ENCODE measurements at regions not wholly inside any gene's neighbourhood (a gene's known extent, or its start where the extent isn't known, plus 50 kb on each side); places are given as distances from the start of the nearest gene placed in this dataset.

DNA sequence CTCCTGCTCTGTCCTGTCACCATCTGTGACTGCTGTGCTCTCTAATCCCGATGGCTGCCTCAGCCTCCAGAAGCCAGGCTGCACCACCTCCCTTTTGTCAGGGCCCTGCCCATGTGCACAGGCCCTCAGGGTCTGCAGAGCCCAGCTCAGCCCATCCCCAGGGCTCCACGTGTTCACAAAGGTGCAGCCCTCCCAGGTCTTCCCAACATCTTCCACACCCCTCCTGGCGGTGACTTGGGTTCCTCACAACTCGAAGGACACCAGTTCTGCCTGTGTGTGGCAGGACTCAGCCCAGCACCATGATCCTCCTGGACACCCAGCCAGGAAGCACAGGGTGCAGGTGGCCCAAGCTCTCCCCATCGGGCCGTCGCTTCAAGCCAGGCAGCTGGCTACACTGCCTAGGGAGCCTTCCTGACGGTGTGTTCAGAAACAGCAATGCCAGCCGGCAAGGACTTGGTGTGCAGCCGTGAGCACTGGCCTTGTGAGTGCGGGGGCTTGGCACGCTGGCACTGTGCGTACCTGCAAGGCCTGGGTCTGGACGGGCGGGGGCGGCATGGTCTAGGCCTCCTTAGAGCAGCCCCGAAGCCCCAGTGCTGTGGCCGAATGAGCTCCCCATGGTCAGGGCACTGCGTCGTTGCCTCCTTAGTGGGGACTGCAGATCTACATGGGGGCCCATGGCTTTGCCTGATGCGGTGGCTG is 96.1 kb downstream of the MRPL36 start:
- no peaks in the 10 kb centered on the region for H3K36me3 ChIP-seq
- intact Hi-C loops (cut with DNase I), result no loop called here
- H3K27ac ChIP-seq, result no peak overlapping the region

DNA sequence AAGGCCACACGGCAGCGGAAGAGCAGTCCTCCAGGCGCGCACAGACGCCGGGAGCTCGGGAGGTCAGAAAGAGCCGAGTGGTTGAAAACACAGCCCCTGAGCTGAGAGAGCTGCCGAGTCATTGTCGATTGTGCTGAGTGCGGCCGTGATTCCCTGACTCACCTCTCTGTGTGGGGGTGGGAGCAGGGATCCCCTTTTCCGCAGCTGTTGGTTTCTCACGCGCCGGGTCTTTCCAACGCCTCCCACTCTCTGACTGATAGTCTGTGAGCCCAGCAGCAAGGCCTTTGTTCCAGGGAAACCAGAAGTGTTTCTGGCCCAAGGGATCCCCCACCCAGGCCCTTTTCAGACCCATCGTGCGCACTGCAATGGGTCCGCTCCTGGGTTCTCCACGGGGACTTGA is 97.3 kb downstream of the MRPL36 start:
- no peak for TF ChIP-seq POLR2A (IDR thresholded peaks at IDR 0.05)
- TF ChIP-seq, protein P1, sequence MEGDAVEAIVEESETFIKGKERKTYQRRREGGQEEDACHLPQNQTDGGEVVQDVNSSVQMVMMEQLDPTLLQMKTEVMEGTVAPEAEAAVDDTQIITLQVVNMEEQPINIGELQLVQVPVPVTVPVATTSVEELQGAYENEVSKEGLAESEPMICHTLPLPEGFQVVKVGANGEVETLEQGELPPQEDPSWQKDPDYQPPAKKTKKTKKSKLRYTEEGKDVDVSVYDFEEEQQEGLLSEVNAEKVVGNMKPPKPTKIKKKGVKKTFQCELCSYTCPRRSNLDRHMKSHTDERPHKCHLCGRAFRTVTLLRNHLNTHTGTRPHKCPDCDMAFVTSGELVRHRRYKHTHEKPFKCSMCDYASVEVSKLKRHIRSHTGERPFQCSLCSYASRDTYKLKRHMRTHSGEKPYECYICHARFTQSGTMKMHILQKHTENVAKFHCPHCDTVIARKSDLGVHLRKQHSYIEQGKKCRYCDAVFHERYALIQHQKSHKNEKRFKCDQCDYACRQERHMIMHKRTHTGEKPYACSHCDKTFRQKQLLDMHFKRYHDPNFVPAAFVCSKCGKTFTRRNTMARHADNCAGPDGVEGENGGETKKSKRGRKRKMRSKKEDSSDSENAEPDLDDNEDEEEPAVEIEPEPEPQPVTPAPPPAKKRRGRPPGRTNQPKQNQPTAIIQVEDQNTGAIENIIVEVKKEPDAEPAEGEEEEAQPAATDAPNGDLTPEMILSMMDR (IDR thresholded peaks at IDR 0.05), result no peak
- intact Hi-C loops (cut with DNase I), result no loop called here
- H3K9me3 ChIP-seq, result no peaks in the 10 kb centered on the region
- H3K4me3 ChIP-seq, result no peak overlapping the region
- H3K27ac ChIP-seq, result no peak overlapping the region
- no peaks in the 10 kb centered on the region for H3K36me3 ChIP-seq
- H3K4me1 ChIP-seq, result no peaks in the 10 kb centered on the region
- WGBS, 2 donors, result 79 to 90% methylated on average over 8 to 19 of the region's 21 CpGs
- peaks cover 0 to 59% (median 0%) of the 10 kb centered on the region in 4 donors for H3K27me3 ChIP-seq
- DNase-seq, result no peak

More for the DNA sequence above, 96.1 kb downstream of the MRPL36 start:
- no peak overlapping the region for H3K4me3 ChIP-seq
- DNase-seq, result no peak
- H3K27me3 ChIP-seq, result peaks cover 0 to 65% (median 0%) of the 10 kb centered on the region in 4 donors
- 64 to 90% methylated on average over 2 of the region's 21 CpGs for WGBS, 2 donors
- TF ChIP-seq POLR2A (IDR thresholded peaks at IDR 0.05), result no peak
- TF ChIP-seq, protein P1 (IDR thresholded peaks at IDR 0.05), result no peak
- no peaks in the 10 kb centered on the region for H3K9me3 ChIP-seq
- H3K4me1 ChIP-seq, result no peaks in the 10 kb centered on the region

DNA sequence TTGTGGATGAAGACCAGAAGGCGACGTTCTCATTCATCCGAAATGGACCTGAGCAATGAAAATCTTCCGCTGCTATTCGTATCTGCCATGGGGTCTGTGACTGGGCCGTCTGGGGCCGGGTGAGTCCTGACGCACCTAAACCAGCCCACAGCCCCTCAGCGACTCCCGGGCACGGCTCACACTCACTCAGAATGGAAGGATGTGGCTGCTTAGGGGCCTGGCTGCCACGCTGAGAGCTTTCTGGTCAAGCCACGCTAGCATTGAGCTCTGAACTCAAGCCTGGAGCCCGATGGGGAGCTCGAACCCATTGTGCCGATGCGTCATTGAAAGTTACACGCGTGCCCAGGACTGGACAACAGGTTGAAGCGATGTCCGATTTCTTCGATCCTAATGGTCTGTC is 97.8 kb downstream of the MRPL36 start:
- no peak for DNase-seq
- Histone ChIP-seq H3K27ac (no peak overlapping the region), H3K4me3 (no peak overlapping the region), H3K27me3 (peaks cover 0 to 55% (median 0%) of the 10 kb centered on the region in 4 donors), H3K36me3 (no peaks in the 10 kb centered on the region), H3K9me3 (no peaks in the 10 kb centered on the region), H3K4me1 (no peaks in the 10 kb centered on the region)
- TF ChIP-seq POLR2A (IDR thresholded peaks at IDR 0.05), result no peak
- TF ChIP-seq, protein P1 (IDR thresholded peaks at IDR 0.05), result no peak
- WGBS, 2 donors, result 83 to 93% methylated on average over 5 to 8 of the region's 22 CpGs
- intact Hi-C loops (cut with DNase I), result no loop called here

DNA sequence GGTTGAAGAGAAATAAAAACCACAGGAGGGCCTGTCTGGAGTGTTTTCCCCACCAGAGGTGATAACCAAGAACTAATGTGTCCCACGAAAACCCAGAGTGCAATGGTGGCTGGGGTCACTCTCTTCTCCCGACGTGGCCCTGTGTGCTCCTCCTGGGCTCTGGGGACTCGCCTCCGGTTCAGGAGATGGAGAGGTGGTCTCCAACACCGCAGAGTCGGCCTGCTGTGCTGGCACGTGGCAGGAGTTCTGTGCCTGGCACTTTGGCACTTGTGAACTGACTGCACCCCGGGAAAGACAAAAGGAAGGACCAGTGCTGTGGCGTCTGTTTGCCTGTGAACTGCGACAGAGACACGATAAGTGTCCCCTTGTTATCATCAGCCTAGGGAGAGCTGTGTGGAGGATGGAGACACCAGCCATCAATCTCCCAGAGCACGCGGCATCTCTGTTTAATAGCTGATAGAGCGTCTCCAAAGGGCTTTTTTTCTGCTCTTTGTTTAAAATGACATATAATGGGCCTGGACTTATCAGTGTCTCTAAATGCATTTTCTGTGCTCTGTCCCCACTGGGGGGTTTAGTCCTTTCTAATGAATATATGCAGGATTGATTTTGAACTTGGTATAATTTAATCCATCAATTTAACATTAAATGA is 98.3 kb downstream of the MRPL36 start:
- Histone ChIP-seq H3K27ac (no peak overlapping the region), H3K4me1 (no peaks in the 10 kb centered on the region), H3K36me3 (no peaks in the 10 kb centered on the region), H3K27me3 (peaks cover 0 to 49% (median 0%) of the 10 kb centered on the region in 4 donors), H3K4me3 (no peak overlapping the region), H3K9me3 (no peaks in the 10 kb centered on the region)
- WGBS, 2 donors, result 72 to 82% methylated on average over 10 to 12 of the region's 15 CpGs
- TF ChIP-seq, protein P1 (IDR thresholded peaks at IDR 0.05), result no peak
- TF ChIP-seq POLR2A (IDR thresholded peaks at IDR 0.05), result no peak
- no peak for DNase-seq
- intact Hi-C loops (cut with DNase I), result no loop called here

DNA sequence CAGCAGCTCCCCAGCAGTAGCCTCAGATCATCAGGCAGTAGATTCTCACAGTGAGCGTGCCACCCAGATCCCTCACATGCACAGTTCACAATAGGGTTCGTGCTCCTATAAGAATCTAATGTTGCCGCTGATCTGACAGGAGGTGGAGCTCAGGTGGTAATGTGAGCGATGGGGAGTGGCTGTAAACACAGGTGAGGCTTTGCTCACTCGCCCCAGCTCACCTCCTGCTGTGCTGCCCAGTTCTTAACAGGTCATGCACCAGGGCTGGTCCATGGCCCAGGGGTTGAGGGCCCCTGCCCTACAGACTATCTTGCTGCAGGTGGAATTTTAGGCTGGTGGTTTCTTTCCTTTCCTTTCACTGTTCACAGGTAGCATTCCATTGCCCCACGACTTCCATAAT is 100.2 kb downstream of the MRPL36 start:
- Histone ChIP-seq H3K4me1 (no peaks in the 10 kb centered on the region), H3K4me3 (no peak overlapping the region), H3K27me3 (peaks cover 0 to 38% (median 0%) of the 10 kb centered on the region in 4 donors), H3K36me3 (no peaks in the 10 kb centered on the region), H3K27ac (no peak overlapping the region), H3K9me3 (no peaks in the 10 kb centered on the region)
- WGBS, 2 donors, result 67 to 91% methylated on average over 5 to 6 of the region's 6 CpGs
- TF ChIP-seq POLR2A (IDR thresholded peaks at IDR 0.05), result no peak
- TF ChIP-seq, protein P1 (IDR thresholded peaks at IDR 0.05), result no peak
- intact Hi-C loops (cut with DNase I), result no loop called here
- no peak for DNase-seq

All from esophagus squamous epithelium (tissue), 5 donors.